Epidermal melanocyte (primary cell): ENCODE measurements at regions not wholly inside any gene's neighbourhood (a gene's known extent, or its start where the extent isn't known, plus 50 kb on each side); places are given as distances from the start of the nearest gene placed in this dataset.

Source experiments
- DNase-seq: peaks from one replicate; pipeline ENCODE4 v3.0.0; 2011; ENCODE audit warnings: low spot score; ENCODE audit not compliant: insufficient read length

DNA sequence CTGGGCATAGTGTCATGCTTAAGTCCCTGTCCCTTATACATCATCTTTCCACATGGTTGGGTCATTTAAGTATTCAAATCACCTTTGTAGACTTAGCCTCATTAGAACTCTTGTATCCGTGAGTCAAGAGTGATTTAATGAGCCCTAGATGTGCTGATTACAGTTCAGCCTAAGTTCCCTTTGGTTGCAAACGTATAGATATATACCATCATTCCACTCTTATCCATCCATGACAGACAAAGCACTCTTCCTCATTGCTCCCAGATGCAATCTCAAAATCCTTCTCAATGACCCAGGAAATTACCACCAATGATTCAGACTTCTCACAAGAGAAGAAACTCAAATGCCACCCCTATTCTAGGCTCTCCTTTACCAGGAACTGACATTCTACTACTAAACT, 50.2 kb upstream of the C3orf49 start:
- DNase-seq = no peak
